Body of pancreas (tissue), 4 donors: ENCODE measurements at regions not wholly inside any gene's neighbourhood (a gene's known extent, or its start where the extent isn't known, plus 50 kb on each side); places are given as distances from the start of the nearest gene placed in this dataset.

ENCODE experiments used
- POLR2A ChIP-seq, 3 donors: fragments of 450-650 bp; IDR thresholded peaks; one replicate each; pipeline ENCODE4 v1.6.1; 2016; ENCODE audit warnings: antibody characterized with exemption in 3 of 3, mild to moderate bottlenecking in 2 of 3
- TF ChIP-seq, protein P1 (sequence below), 7 experiments: fragments of 450-650 bp in 4 of 7; fragments of 200-600 bp in 3 of 7; sonication (generic) in 3 of 7; IDR thresholded peaks; one replicate each; pipeline ENCODE4 v1.5.1; 2016 to 2019; ENCODE audit warnings: antibody characterized with exemption in 7 of 7

DNA sequence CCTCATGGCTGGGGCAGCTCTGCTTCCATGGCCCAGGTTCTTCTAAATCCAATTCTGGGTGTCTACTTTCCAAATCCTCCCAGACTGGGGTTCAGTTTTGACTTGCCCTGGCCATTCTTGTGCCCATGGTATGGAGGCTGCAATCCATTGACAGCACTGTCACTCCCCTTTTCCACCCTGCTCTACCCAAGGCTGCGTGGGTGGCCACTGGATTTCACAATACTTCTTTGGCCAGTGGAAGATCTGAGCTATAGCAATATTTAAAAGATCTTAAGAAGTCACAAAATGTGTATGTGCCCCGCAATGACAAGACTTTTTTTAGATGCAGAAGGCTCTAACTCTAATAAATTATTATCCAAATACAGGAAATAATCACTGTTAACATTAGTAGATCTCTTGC lies 329.4 kb upstream of the CCL2 start:
- TF ChIP-seq, protein P1, sequence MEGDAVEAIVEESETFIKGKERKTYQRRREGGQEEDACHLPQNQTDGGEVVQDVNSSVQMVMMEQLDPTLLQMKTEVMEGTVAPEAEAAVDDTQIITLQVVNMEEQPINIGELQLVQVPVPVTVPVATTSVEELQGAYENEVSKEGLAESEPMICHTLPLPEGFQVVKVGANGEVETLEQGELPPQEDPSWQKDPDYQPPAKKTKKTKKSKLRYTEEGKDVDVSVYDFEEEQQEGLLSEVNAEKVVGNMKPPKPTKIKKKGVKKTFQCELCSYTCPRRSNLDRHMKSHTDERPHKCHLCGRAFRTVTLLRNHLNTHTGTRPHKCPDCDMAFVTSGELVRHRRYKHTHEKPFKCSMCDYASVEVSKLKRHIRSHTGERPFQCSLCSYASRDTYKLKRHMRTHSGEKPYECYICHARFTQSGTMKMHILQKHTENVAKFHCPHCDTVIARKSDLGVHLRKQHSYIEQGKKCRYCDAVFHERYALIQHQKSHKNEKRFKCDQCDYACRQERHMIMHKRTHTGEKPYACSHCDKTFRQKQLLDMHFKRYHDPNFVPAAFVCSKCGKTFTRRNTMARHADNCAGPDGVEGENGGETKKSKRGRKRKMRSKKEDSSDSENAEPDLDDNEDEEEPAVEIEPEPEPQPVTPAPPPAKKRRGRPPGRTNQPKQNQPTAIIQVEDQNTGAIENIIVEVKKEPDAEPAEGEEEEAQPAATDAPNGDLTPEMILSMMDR (IDR thresholded peaks at IDR 0.05): no peak
- TF ChIP-seq POLR2A (IDR thresholded peaks at IDR 0.05): no peak
